Fibroblast of pulmonary artery (primary cell): ENCODE measurements at regions not wholly inside any gene's neighbourhood (a gene's known extent, or its start where the extent isn't known, plus 50 kb on each side); places are given as distances from the start of the nearest gene placed in this dataset.

Source experiments
- DNase-seq: peaks from one replicate; pipeline ENCODE4 v3.0.0-alpha.2; 2010; ENCODE audit warnings: low read depth
- H3K4me3 ChIP-seq: replicated peaks from 2 replicates; pipeline ENCODE4 v1.5.1; 2011; ENCODE audit warnings: low read depth, mild to moderate bottlenecking, control low read depth, low read length, moderate library complexity
- TF ChIP-seq, protein P1 (sequence below): IDR thresholded peaks from 2 replicates; pipeline ENCODE4 v1.5.1; 2011; ENCODE audit warnings: mild to moderate bottlenecking, control low read depth, low read length, inconsistent platforms; ENCODE audit errors: missing control alignments

DNA sequence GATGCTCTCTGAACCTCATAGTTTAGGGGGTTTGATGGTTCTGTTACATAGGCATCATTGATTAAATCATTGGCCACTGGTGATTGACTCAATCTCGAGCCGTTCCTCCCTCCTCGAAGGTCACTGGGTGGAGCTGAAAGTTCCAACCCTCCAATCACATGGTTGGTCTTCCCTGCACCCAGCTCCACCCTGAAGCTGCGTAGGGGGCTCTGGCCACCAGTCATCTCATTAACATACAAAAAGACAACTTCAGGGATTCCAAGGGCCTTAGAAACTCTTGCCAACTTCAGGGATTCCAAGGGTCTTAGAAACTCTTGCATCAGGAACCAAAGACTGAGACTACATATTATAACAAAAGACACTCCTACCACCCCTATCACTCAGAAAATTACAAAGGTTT, 306.5 kb upstream of the TNRC6C start:
- no peak overlapping the region for H3K4me3 ChIP-seq
- TF ChIP-seq, protein P1, sequence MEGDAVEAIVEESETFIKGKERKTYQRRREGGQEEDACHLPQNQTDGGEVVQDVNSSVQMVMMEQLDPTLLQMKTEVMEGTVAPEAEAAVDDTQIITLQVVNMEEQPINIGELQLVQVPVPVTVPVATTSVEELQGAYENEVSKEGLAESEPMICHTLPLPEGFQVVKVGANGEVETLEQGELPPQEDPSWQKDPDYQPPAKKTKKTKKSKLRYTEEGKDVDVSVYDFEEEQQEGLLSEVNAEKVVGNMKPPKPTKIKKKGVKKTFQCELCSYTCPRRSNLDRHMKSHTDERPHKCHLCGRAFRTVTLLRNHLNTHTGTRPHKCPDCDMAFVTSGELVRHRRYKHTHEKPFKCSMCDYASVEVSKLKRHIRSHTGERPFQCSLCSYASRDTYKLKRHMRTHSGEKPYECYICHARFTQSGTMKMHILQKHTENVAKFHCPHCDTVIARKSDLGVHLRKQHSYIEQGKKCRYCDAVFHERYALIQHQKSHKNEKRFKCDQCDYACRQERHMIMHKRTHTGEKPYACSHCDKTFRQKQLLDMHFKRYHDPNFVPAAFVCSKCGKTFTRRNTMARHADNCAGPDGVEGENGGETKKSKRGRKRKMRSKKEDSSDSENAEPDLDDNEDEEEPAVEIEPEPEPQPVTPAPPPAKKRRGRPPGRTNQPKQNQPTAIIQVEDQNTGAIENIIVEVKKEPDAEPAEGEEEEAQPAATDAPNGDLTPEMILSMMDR = no peak
- no peak for DNase-seq

DNA sequence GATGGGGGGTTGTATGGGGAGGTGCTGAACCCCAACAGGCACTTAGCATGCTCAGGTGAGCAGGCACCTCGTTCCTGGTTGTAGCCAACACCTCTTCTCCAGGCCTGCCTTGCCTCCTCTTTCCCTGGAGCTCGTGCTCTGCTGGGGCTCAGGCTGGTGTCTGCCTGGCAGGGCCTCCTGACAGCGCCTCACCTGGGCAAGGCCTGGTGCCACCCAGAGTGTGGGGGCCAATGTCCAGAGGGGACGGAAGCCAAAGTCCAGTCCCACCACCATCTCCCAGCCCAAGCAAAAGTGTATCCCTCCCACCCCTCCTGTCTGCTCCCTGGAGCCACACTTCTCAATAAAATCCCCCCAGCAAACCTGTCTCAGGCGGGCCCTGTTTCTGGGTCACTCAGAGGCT, 304.2 kb upstream of the TNRC6C start:
- H3K4me3 ChIP-seq = no peak overlapping the region
- TF ChIP-seq, protein P1 = no peak
- DNase-seq = no peak

DNA sequence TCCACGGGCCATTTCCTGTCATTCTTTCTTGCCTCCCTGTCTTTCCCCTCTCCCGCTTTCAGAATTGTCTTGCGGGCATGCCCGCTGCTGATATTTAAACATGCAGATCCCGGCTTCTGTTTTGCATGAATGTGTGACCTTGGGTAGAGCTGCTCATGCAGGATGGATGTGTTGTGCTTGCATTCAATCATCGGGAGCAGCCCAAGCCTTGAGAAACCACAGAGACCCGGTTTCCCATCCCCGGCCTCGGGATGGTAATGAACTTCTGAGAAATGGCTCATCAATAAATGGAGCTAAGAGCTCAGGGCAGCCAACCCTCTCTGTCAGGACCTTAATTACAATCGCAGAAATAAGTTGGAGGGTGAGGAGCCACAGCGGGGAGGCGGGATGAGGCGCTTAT, 303.7 kb upstream of the TNRC6C start:
- no peak overlapping the region for H3K4me3 ChIP-seq
- no peak for DNase-seq
- TF ChIP-seq, protein P1 = no peak

DNA sequence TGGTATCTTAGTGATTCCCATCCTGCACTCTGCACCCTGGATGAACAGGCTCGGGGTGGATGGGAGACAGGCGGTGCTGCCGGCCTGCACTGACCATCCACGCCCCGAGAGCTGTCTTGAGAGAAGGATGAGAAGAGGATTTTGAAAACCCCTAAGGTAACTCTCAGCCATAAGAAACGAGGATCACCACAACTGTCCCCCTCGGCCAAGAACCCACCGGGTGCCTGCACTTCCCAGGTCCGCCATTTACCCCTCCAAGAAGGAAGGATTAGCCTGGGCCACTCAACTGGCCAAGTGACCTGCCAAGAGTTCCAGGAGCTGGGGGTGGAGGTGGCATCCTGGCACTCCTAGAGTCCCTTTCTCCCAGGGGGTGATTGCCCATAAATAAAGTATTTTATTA, 302.4 kb upstream of the TNRC6C start:
- DNase-seq = no peak
- H3K4me3 ChIP-seq = no peak overlapping the region
- TF ChIP-seq, protein P1 = no peak

DNA sequence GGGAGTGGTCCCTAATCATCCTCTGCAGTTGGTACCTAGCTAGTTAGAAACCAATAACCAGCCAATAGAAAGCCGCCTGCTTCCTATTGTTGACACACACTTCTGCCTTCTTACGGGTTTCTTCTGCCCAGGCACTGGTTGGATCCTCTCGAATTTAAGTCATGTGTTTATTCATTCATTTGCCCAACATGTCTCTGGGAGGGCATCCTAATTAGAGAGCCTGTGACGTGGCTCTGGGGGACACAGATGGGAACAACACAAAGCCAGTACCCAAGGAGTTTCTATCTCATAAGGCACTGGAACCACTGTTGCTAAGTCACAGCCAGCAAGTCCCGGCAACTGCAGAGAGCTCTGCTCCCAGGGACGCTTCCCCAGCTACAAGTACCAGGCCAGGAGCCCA, 300.7 kb upstream of the TNRC6C start:
- TF ChIP-seq, protein P1 = no peak
- DNase-seq = no peak

DNA sequence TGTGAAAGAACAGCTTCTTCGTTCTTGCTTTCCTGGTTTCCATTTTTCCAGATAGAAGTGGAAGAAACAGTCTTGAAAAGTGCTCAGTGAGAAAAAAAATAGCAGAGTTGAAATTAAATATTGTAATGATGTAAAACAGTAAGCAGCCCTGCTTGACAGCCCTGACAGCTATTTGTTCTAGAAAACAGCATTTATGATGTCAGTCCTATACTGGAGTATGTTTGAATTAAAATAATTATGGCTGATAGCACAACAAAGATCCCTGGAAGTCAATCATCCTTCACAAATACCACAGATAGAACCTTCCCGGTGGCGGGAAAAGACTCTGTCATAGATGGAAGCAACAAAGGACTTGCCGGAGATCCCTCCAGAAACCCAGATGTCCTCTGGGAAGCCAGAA, 298.0 kb upstream of the TNRC6C start:
- TF ChIP-seq, protein P1 = no peak

More for the DNA sequence above, 300.7 kb upstream of the TNRC6C start:
- no peak overlapping the region for H3K4me3 ChIP-seq

DNA sequence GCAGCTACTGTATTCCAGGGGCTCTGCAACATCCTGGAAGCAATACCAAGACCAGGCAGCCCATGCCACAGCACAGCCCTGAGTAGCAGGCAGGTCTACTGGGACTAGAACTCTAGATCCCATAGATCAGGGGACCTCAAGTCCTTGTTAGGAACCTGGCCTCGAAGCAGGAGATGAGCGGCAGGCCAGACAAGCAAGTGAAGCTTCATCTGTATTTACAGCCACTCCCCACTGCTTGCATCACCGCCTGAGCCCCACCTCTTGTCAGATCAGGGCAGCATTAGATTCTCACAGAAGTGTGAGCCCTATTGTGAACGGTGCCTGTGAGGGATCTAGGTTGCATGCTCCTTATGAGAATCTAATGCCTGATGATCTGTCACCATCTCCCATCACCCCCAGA, 295.7 kb upstream of the TNRC6C start:
- TF ChIP-seq, protein P1 = no peak
- H3K4me3 ChIP-seq = no peak overlapping the region
- no peak for DNase-seq

More for the DNA sequence above, 298.0 kb upstream of the TNRC6C start:
- no peak overlapping the region for H3K4me3 ChIP-seq
- no peak for DNase-seq
